CD4-positive, alpha-beta T cell treated with Interleukin-12 subunit alpha and Interleukin-12 subunit beta, for 1 hour (primary cell): ENCODE measurements at regions not wholly inside any gene's neighbourhood (a gene's known extent, or its start where the extent isn't known, plus 50 kb on each side); places are given as distances from the start of the nearest gene placed in this dataset.

Experiments used
- DNase-seq: peaks from one replicate; pipeline ENCODE4 v3.0.0-alpha.2; 2020

GRCh38 chr12:87836190-87836589 lies 193.0 kb downstream of the C12orf50 start:
- no peak for DNase-seq

- DNase-seq: no peak
Measured at GRCh38 chr12:87828382-87828973, 200.7 kb downstream of the C12orf50 start.

GRCh38 chr12:87827638-87828264 lies 201.4 kb downstream of the C12orf50 start:
- no peak for DNase-seq

- no peak for DNase-seq
Measured at GRCh38 chr12:87822923-87823322, 206.3 kb downstream of the C12orf50 start.

GRCh38 chr12:87820524-87821202 lies 208.5 kb downstream of the C12orf50 start:
- DNase-seq: no peak

- no peak for DNase-seq
Measured at GRCh38 chr12:87818441-87818840, 210.8 kb downstream of the C12orf50 start.

- DNase-seq: no peak
Measured at GRCh38 chr12:87815771-87816585, 213.2 kb downstream of the C12orf50 start.

- no peak for DNase-seq
Measured at GRCh38 chr12:87814625-87815024, 214.6 kb downstream of the C12orf50 start.

GRCh38 chr12:87813476-87814234 lies 215.5 kb downstream of the C12orf50 start:
- no peak for DNase-seq

- DNase-seq: no peak
Measured at GRCh38 chr12:87812681-87813080, 216.5 kb downstream of the C12orf50 start.

- DNase-seq: no peak
Measured at GRCh38 chr12:87812030-87812429, 217.2 kb downstream of the C12orf50 start.

GRCh38 chr12:87809916-87810315 lies 219.3 kb downstream of the C12orf50 start:
- DNase-seq: no peak

- no peak for DNase-seq
Measured at GRCh38 chr12:87807086-87807485, 222.1 kb downstream of the C12orf50 start.

GRCh38 chr12:87806310-87806709 lies 222.9 kb downstream of the C12orf50 start:
- DNase-seq: no peak

- DNase-seq: no peak
Measured at GRCh38 chr12:87804386-87804785, 224.8 kb downstream of the C12orf50 start.

GRCh38 chr12:87802721-87803011 lies 226.5 kb downstream of the C12orf50 start:
- DNase-seq: no peak

- no peak for DNase-seq
Measured at GRCh38 chr12:87801860-87802720, 227.1 kb downstream of the C12orf50 start.

GRCh38 chr12:87796961-87797516 lies 232.2 kb downstream of the C12orf50 start:
- DNase-seq: no peak

GRCh38 chr12:87795555-87795954 lies 233.6 kb downstream of the C12orf50 start:
- no peak for DNase-seq

- DNase-seq: no peak
Measured at GRCh38 chr12:87794854-87795253, 234.3 kb downstream of the C12orf50 start.

GRCh38 chr12:87793131-87793530 lies 236.1 kb downstream of the C12orf50 start:
- DNase-seq: no peak

- DNase-seq: no peak
Measured at GRCh38 chr12:87784350-87784749, 244.9 kb downstream of the C12orf50 start.
